ENCODE measurements at regions not wholly inside any gene's neighbourhood (a gene's known extent, or its start where the extent isn't known, plus 50 kb on each side); places are given as distances from the start of the nearest gene placed in this dataset.
"Not testable (repeated sequence)": the region's sequence is repeated elsewhere in the genome, so short reads cannot be mapped to it uniquely, and the experiment has no call there.

DNA sequence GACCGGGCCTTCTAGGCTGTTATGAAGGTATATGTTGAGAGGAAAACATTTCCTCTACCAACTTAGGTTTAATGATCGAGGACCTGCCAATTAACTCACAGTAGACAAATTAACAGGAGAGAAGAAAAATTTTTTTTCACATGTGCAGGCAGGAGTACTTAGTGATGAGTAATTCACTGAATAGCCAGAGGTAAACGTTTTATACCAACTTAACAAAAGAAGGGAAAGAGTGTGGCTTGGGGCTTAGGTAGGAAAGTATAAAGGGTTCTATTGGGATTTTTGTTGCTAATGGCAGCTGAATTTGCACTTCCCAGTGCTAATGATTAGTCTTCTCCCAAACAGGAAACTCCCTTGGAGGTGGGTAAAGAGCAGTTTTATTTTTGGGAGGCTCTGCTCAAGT, 121.6 kb upstream of the HS3ST4 start:
- in situ Hi-C loops (cut with MboI; ENCODE audit: low pct_unique_long_range_greater_than_20kb, low sequenced_read_pairs), result no loop called here
- no peak for DNase-seq

DNA sequence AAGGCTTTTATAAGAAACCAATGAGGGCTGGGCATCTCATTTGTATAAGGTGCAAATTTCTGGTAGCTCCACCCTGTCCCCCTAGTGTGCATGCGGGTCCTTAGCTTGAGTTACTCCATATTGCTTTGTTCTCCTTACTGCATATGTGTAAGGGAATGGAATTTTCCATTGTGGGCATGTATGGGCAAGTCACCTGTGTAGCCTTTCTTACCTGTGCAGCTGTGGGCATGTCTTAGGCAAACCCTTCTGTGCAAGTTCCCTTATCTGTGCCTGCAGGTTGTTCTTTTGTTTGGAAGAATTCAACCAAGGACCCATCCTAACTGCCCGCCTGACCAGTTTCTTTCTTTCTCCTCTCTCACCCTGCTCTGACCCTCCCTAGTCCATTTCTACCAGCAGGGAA, 122.8 kb upstream of the HS3ST4 start:
- no peak for DNase-seq
- in situ Hi-C loops (cut with MboI; ENCODE audit: low pct_unique_long_range_greater_than_20kb, low sequenced_read_pairs), result no loop called here

DNA sequence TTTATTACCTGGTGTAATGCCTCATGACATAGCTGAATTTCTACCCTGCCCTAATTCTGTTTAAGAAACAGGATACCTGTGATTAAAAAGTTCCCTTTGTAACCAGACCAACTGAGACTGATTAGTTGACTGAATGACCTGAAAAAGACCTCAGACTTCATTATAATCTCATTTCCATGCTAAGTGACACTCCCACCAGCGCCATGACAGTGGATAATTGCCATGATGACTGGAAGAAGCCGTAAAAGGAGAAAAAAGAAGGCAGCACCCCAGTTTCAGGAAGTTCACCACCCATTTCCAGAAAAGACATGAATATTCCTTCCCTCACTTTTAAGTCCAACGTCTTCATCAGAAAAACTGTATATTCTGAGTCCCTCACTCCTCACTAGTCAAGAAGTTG, 125.6 kb upstream of the HS3ST4 start:
- in situ Hi-C loops (cut with MboI; ENCODE audit: low pct_unique_long_range_greater_than_20kb, low sequenced_read_pairs), result no loop called here
- no peak for DNase-seq

DNA sequence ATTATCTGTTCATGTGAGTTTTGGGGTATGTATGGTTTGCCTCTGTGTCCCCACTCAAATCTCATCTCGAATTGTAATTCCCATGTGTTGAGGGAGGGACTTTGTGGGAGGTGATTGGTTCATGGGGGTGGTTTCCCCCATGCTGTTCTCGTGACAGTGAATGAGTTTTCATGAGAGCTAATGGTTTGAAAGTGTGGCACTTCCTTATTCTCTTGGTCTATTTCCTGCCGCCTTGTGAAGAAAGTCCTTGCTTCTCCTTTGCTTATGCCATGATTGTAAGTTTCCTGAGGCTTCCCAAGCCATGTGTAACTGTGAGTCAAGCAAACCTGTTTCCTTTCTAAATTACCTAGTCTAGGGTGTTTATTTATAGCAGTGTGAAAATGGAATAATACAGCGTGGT, 128.1 kb upstream of the HS3ST4 start:
- peak; percentile 19 for DNase-seq
- in situ Hi-C loops (cut with MboI; ENCODE audit: low pct_unique_long_range_greater_than_20kb, low sequenced_read_pairs), result no loop called here

DNA sequence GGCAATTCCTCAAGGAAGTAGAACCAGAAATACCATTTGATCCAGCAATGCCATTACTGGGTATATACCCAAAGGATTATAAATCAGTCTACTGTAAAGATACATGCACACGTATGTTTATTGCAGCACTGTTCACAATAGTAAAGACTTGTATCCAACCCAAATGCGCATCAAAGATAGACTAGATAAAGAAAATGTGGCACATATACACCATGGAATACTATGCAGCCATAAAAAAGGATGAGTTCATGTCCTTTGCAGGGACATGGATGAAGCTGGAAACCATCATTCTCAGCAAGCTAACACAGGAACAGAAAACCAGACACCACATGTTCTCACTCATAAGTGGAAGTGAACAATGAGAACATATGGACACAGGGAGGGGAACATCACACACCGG, 130.0 kb upstream of the HS3ST4 start:
- DNase-seq; in situ Hi-C loops (cut with MboI; ENCODE audit: low pct_unique_long_range_greater_than_20kb, low sequenced_read_pairs): not testable (repeated sequence)

DNA sequence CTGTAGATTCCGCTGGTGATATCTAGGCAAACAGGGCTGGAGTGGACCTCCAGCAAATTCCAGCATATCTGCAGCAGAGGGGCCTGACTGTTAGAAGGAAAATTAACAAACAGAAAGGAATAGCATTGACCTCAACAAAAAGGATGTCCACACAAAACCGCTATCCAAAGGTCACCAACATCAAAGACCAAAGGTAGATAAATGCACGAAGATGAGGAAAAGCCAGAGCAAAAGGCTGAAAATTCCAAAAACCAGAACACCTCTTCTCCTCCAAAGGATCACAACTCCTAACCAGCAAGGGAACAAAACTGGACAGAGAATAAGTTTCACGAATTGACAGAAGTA, 134.8 kb upstream of the HS3ST4 start:
- in situ Hi-C loops (cut with MboI; ENCODE audit: low pct_unique_long_range_greater_than_20kb, low sequenced_read_pairs); DNase-seq: not testable (repeated sequence)

DNA sequence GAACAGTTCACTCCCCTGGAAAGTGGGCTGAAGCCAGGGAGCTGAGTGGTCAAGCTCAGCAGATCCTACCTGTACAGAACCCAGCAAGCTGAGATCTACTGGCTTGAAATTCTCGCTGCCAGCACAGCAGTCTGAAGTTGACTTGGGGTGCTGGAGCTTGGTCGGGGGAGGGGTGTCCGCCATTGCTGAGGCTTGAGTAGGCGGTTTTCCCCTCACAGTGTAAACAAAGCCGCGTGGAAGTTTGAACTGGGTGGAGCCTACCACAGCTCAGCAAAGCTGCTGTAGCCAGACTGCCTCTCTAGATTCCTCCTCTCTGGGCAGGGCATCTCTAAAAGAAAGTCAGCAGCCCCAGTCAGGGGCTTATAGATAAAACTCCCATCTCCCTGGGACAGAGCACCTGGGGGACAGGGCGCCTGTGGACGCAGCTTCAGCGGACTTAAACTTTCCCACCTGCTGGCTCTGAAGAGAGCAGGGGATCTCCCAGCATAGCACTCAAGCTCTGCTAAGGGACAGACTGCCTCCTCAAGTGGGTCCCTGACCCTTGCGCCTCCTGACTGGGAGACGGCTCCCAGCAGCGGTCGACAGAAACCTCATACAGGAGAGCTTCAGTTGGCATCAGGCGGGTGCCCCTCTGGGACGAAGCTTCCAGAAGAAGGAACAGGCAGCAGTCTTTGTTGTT, 135.3 kb upstream of the HS3ST4 start:
- in situ Hi-C loops (cut with MboI; ENCODE audit: low pct_unique_long_range_greater_than_20kb, low sequenced_read_pairs); DNase-seq: not testable (repeated sequence)

DNA sequence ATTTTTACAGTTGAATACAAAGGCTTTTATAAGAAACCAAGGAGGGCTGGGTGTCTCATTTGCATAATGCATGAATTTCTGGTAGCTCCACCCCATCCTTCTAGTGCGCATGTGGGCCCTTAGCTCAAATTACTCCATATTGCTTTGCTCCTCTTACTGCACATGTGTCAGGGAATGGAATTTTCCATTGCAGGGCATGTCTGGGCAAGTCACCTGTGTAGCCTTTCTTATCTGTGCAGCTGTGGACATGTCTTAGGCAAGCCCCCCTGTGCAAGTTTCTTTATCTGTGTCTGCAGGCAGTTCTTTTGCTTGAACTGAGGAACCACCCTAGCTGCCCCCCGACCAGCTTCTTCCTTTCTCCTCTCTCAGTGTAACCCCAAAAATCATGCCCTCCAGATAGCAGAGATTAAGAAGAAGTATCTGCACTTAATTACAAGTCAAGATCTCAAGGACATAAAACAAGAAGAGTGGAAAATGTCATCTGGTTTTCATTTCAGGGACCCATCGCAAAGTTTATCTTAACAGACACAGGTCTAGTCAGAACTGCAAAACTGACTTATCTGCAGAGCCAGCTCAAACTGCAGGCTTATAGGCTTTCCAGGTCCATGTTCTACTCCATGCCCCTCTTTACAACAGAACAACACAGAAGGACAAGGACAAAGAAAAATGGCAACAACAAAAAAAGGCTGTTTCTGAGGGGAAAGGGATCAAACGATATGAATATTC, 137.9 kb upstream of the HS3ST4 start:
- peak; percentile 50 for DNase-seq
- in situ Hi-C loops (cut with MboI; ENCODE audit: low pct_unique_long_range_greater_than_20kb, low sequenced_read_pairs), result no loop called here

DNA sequence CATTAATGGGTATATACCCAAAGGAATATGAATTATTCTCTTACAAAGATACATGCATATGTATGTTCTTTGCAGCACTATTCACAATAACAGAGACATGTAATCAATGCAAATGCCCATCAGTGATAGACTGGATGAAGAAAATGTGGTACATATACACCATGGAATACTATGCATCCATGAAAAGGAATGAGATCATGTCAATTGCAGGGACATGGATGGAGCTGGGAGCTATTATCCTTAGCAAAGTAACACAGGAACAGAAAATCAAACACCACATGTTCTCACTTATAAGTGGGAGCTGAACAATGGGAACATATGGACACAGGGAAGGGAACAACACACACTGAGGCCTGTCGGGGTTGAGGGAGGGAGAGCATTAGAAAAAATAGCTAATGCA, 141.1 kb upstream of the HS3ST4 start:
- DNase-seq, result no peak
- in situ Hi-C loops (cut with MboI; ENCODE audit: low pct_unique_long_range_greater_than_20kb, low sequenced_read_pairs), result no loop called here

DNA sequence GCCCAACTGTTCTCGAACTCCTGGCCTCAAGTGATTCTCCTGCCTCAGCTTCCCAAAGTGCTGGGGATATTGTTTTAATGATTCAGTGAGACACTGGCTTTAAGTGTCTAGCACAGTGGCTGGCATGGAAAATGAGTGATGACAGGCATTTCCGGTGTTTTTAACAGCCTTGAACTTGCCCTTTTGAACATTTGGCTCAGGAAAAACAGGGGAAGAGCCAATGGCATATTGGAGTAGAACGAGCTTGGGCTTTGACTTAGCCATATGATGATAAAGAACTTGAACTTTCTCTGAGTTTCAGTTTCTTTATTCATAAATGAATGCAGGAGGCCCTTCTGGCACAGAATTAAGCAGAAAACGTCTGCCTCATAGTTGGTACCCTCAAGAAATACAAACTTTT, 145.0 kb upstream of the HS3ST4 start:
- in situ Hi-C loops (cut with MboI; ENCODE audit: low pct_unique_long_range_greater_than_20kb, low sequenced_read_pairs), result no loop called here
- no peak for DNase-seq

DNA sequence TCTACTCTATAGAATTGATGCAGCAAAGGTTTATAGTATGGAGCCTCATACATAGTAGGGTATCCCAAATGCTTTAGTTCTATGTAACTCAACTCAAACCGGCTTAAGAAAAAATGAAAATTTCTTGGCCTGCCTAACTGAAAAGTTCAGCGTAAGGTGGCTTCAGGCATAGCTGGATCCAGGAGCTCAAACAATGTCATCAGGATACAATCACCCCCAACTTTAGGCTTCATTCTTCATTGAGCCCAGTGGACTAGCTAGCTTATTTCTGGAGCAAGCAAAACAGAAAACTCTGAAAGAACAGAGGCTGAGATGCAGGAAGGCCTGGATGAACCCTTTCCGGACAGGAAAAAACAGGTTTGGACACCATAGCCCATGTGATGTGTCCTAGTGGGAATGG, 147.5 kb upstream of the HS3ST4 start:
- in situ Hi-C loops (cut with MboI; ENCODE audit: low pct_unique_long_range_greater_than_20kb, low sequenced_read_pairs), result no loop called here
- DNase-seq, result no peak

DNA sequence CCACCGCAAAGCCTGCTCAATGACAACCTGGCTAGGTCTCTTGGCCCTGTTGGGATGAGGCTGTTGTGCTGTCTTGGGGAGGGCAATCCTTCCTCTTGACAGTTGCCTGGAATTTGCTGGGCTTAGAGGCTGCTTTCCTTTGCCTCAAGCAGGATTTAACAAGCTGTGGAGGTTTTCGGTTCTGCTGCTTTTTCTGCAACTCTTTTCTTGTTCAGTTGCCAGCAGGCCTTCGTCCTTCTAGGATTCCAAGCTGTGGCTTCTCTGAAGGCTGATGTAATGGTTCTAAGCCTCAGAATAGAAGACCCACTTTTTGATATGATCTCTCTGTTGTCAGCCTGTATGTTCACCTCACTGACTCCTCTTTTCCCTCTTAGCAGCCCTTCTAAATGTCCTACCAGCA, 149.5 kb upstream of the HS3ST4 start:
- no peak for DNase-seq

DNA sequence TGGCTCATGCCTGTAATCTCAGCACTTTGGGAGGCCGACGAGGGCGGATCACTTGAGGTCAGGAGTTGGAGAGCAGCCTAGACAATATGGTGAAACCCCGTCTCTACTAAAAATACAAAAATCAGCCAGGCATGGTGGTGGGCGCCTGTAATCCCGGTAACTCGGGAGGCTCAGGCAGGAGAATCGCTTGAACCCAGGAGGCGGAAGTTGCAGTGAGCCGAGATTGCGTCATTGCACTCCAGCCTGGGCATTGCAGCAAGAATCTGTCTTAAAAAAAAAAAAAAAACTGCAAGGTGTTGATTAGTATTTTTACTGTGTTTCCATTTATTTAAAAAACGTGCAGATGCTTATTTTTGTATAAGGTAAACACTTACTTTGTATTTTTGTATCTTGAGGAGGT, 152.0 kb upstream of the HS3ST4 start:
- in situ Hi-C loops (cut with MboI; ENCODE audit: low pct_unique_long_range_greater_than_20kb, low sequenced_read_pairs); DNase-seq: not testable (repeated sequence)

More for the DNA sequence above, 149.5 kb upstream of the HS3ST4 start:
- in situ Hi-C loops (cut with MboI; ENCODE audit: low pct_unique_long_range_greater_than_20kb, low sequenced_read_pairs), result no loop called here

DNA sequence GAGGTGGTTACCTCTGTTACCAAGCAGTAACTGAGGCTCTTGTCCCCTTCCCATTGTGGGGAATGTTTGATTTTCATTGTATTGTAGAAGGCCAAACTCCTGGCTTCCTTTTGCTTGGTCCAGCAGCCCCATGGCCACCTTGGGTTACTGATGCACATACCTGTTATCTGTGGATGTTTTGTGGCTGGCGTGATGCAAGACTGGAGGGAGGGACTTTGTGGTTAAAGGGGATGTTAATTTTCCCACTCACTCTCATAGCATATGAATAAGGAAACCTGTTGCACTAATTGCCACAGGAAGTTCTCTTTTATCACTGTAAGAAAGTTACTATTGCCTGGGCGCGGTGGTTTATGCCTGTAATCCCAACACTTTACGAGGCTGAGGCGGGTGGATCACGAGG, 168.6 kb upstream of the HS3ST4 start:
- in situ Hi-C loops (cut with MboI; ENCODE audit: low pct_unique_long_range_greater_than_20kb, low sequenced_read_pairs), result no loop called here
- no peak for DNase-seq

DNA sequence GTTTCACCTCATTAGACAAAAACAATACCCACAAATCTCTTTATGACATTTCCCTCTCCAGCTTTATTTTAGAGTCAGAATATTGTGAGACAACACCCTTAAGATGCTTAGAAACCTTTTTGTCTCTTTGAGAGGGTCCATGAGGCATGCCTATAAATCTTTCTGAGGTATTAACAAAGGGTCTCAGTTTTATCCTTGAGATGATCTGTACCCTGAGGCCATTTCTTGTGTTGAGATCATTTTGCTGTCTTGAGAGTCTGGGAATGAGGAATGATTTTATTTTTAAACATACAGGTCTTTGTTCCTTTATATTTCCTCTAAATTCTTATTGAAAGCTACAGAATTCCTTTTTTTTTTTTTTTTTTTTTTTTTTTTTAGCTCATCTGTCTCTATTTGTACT, 179.7 kb upstream of the HS3ST4 start:
- in situ Hi-C loops (cut with MboI; ENCODE audit: low pct_unique_long_range_greater_than_20kb, low sequenced_read_pairs), result no loop called here
- no peak for DNase-seq

DNA sequence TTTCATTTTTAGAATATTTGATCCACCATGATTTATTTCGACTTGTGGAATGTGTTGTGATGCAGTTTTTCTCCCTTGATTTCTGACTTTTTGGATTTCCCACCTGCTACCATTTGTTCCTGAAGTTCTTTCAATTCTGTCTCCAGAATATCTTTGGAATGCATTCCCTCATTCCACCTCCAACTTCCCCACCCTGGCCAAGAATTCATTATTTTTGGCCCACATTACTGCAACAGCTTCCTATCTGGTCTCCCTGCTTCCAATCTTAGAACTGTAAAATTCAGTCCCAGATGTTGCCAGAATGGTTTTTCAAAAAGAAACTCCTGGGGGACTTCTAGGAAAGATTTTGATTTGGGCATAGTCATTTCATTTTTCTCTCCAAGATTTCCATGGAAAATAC, 182.3 kb upstream of the HS3ST4 start:
- in situ Hi-C loops (cut with MboI; ENCODE audit: low pct_unique_long_range_greater_than_20kb, low sequenced_read_pairs), result no loop called here

DNA sequence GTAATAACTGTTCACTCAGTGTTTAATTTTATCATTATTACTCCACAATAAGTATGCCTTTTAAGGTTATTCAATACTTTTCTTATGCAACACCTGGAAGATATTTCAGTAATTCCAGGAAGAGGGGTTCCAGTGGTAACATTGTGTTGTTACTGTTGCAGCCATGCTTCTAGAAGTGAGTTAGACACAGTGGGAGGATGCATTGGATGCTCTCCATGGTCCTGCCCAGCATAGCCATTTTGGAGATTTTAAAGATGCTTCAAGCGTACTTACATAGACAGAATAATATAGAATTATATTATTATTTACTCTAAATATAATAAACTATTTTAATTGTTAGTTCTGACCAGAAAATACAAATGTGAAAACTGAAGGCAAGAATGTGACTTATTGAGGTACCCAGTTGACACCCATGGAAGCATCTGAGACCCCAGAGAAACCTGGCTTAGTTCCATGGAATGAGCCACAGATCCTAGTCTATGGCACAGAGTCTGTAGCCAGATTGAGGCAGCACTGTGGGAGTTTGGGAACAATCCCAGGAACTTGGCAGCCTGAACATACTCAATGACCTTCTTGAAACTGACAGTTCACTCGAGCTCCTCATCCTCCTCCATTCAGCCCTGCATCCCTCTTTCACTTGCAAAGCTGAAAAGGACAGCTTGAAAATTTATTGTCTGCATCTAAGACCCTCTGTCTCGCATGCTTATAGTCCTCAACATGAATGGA, 190.1 kb upstream of the HS3ST4 start:
- in situ Hi-C loops (cut with MboI; ENCODE audit: low pct_unique_long_range_greater_than_20kb, low sequenced_read_pairs), result no loop called here
- DNase-seq, result no peak

More for the DNA sequence above, 182.3 kb upstream of the HS3ST4 start:
- no peak for DNase-seq

DNA sequence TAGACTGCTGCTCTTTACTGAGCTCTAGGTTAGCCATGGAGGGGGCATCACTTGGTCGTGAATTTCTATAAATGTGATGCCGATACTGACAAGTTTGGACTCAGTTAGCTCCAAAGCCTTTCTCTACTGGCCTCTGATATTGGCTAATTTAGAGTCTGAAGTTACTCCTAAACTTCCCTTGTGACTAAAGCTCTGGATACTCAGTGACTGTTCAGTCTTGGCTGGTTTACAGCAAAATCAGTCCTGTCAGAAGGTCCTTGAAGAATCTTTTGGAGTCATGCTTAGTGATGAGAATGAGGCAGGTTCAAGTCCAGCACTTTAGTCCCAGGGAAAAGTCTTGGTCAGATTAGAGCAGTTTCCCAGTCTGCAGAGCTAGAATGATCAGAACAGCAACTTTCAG, 197.5 kb upstream of the HS3ST4 start:
- in situ Hi-C loops (cut with MboI; ENCODE audit: low pct_unique_long_range_greater_than_20kb, low sequenced_read_pairs), result no loop called here
- no peak for DNase-seq

DNA sequence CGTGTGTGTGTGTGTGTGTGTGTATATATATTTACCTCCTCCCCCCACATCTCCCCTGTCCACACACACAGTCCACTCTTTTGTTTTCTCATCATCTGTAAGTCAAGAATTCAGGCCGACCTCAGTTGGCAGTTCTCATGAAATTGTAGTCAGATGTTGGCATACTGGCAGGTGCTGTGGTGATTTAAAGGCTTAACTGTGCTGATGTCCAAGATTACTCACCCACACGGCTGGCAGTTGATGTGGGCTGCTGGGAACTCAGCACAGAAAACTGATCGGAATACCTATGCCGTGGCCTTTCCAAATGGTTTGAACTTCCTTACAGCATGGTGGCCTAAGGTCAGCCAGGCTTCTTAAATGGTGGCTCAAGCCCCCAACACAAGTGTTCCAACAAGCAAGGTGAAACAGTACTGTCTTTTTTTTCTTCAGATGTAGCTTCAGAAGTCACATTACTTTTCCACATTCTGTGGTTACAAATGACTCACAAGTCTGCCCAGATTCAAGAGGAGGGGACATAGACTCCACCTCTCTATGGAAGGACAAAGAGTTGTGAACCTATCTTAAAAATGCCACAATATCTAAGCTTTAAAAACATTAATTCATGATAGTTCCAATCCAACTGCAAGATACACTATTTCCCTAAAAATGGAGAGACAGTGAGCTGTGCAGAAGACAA, 198.5 kb upstream of the HS3ST4 start:
- in situ Hi-C loops (cut with MboI; ENCODE audit: low pct_unique_long_range_greater_than_20kb, low sequenced_read_pairs), result no loop called here
- DNase-seq, result no peak

DNA sequence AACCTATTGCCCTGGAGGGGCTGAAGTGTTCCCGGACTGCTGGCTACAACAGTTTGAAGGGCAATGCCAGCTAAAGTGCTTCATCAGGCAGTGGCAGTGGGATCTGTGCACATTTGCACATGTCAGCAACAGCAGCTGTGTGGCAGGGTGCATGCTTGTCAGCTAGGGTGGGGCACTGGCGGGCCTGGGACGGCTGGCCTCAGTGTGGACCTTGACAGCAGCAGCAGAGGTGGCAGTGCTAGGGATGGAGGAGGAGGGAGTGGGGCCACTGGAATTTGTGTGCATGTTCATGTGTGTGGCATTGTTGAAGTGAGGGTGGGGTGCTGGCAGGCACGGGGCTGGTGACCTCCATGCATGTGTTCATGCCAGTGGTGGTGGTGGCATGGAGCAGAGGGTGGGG, 203.3 kb upstream of the HS3ST4 start:
- DNase-seq, result no peak
- in situ Hi-C loops (cut with MboI; ENCODE audit: low pct_unique_long_range_greater_than_20kb, low sequenced_read_pairs), result no loop called here
